ENCODE measurements at regions not wholly inside any gene's neighbourhood (a gene's known extent, or its start where the extent isn't known, plus 50 kb on each side); places are given as distances from the start of the nearest gene placed in this dataset.

- no peaks in the 10 kb centered on the region for H3K4me1 ChIP-seq (replicated peaks)
- H3K27me3 ChIP-seq (replicated peaks; ENCODE audit: insufficient read depth): no peaks in the 10 kb centered on the region
- TF ChIP-seq POLR2A (IDR thresholded peaks at IDR 0.05): no peak
- TF ChIP-seq POLR2AphosphoS5 (IDR thresholded peaks at IDR 0.05): no peak
- TF ChIP-seq CTCF (IDR thresholded peaks at IDR 0.05): no peak
- DNase-seq (ENCODE audit: low spot score): no peak
- H3K36me3 ChIP-seq: no peaks in the 10 kb centered on the region
- WGBS: 60% methylated on average over 2 of the region's 2 CpGs
- H3K9me3 ChIP-seq: no peaks in the 10 kb centered on the region
- H3K27ac ChIP-seq: no peak overlapping the region
- H3K4me3 ChIP-seq: no peak overlapping the region
- intact Hi-C loops (cut with DNase I): no loop called here
Observed at GRCh38 chr20:55514531-55514930, 490.8 kb downstream of the CBLN4 start.

GRCh38 chr20:55513954-55514353, 491.4 kb downstream of the CBLN4 start:
- Histone ChIP-seq H3K4me1 (replicated peaks) (no peaks in the 10 kb centered on the region), H3K27me3 (replicated peaks; ENCODE audit: insufficient read depth) (no peaks in the 10 kb centered on the region), H3K9me3 (no peaks in the 10 kb centered on the region), H3K36me3 (no peaks in the 10 kb centered on the region), H3K4me3 (no peak overlapping the region), H3K27ac (no peak overlapping the region)
- 70% methylated on average over 4 of the region's 4 CpGs for WGBS
- intact Hi-C loops (cut with DNase I): no loop called here
- DNase-seq (ENCODE audit: low spot score): no peak
- TF ChIP-seq POLR2AphosphoS5 (IDR thresholded peaks at IDR 0.05) (no peak), POLR2A (IDR thresholded peaks at IDR 0.05) (no peak), CTCF (IDR thresholded peaks at IDR 0.05) (no peak)

GRCh38 chr20:55500130-55500529, 505.2 kb downstream of the CBLN4 start:
- intact Hi-C loops (cut with DNase I): no loop called here
- no peak for DNase-seq (ENCODE audit: low spot score)
- H3K27me3 ChIP-seq (replicated peaks; ENCODE audit: insufficient read depth): no peaks in the 10 kb centered on the region
- no peak for TF ChIP-seq POLR2A (IDR thresholded peaks at IDR 0.05)
- no peak for TF ChIP-seq POLR2AphosphoS5 (IDR thresholded peaks at IDR 0.05)
- TF ChIP-seq CTCF (IDR thresholded peaks at IDR 0.05): no peak
- no peak overlapping the region for H3K27ac ChIP-seq
- H3K4me3 ChIP-seq: no peak overlapping the region
- no peaks in the 10 kb centered on the region for H3K4me1 ChIP-seq (replicated peaks)
- no peaks in the 10 kb centered on the region for H3K36me3 ChIP-seq
- no peaks in the 10 kb centered on the region for H3K9me3 ChIP-seq
- WGBS: 80% methylated on average over 3 of the region's 4 CpGs

GRCh38 chr20:55488593-55488992, 516.7 kb downstream of the CBLN4 start:
- Histone ChIP-seq H3K4me1 (replicated peaks) (no peaks in the 10 kb centered on the region), H3K4me3 (no peak overlapping the region), H3K9me3 (no peaks in the 10 kb centered on the region), H3K36me3 (no peaks in the 10 kb centered on the region), H3K27ac (no peak overlapping the region), H3K27me3 (replicated peaks; ENCODE audit: insufficient read depth) (no peaks in the 10 kb centered on the region)
- DNase-seq (ENCODE audit: low spot score): no peak
- intact Hi-C loops (cut with DNase I): no loop called here
- TF ChIP-seq POLR2A (IDR thresholded peaks at IDR 0.05): no peak
- no peak for TF ChIP-seq POLR2AphosphoS5 (IDR thresholded peaks at IDR 0.05)
- 83% methylated on average over 1 of the region's 1 CpG for WGBS

DNA sequence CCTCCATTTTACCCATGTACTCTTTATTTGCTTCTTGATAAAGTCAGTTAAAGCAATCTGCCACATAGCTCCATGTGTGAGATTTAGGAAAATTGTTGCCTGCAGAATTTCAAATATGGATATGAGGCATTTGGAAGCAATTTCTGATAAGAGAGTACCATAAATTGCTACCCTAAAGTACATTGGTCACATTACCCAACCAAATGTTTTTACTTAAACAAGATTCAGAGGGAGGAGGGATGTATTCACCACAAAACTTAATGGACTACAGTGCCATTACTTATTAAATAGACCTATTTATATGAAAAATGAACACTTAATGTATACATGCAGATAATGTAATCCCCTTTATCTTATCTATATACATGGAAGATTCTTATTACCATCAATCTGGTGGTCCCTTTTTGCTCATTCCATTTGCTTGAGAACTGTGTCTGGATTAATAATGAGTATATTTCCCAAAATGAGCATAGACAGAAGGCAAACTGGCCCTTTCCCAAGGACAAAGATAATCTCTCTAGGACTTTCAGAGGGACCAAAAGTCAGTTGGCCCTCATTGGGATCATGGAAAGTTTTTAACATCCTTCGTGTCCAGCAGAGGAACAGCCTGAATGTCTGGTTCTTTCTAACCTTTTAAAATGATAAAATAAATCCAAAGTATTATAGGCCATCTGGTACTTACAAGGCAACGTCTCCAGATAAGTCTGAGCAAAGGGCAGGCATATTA, 526.4 kb downstream of the CBLN4 start:
- no peaks in the 10 kb centered on the region for H3K9me3 ChIP-seq
- DNase-seq (ENCODE audit: low spot score): no peak
- intact Hi-C loops (cut with DNase I): no loop called here
- no peak overlapping the region for H3K27ac ChIP-seq
- H3K4me1 ChIP-seq (replicated peaks): no peaks in the 10 kb centered on the region
- WGBS: 51% methylated on average over 2 of the region's 2 CpGs
- TF ChIP-seq POLR2A (IDR thresholded peaks at IDR 0.05) (no peak), POLR2AphosphoS5 (IDR thresholded peaks at IDR 0.05) (no peak), CTCF (IDR thresholded peaks at IDR 0.05) (no peak)
- no peaks in the 10 kb centered on the region for H3K36me3 ChIP-seq
- H3K27me3 ChIP-seq (replicated peaks; ENCODE audit: insufficient read depth): no peaks in the 10 kb centered on the region
- H3K4me3 ChIP-seq: no peak overlapping the region

All from prostate gland (tissue), 2 donors.